HG03025 (cell line): ENCODE measurements at regions not wholly inside any gene's neighbourhood (a gene's known extent, or its start where the extent isn't known, plus 50 kb on each side); places are given as distances from the start of the nearest gene placed in this dataset.
"Not testable (repeated sequence)": the region's sequence is repeated elsewhere in the genome, so short reads cannot be mapped to it uniquely, and the experiment has no call there.

Source experiments
- ATAC-seq: cut with Tn5 transposase; IDR thresholded peaks from one replicate; pipeline ENCODE4 v1.9.1; 2021; ENCODE audit warnings: mild to moderate bottlenecking, moderate library complexity; ENCODE audit not compliant: unreplicated experiment, low FRiP score

- not testable (repeated sequence) for ATAC-seq
Measured at GRCh38 chr9:41075671-41076070, 52.8 kb downstream of the FOXD4L6 start.

DNA sequence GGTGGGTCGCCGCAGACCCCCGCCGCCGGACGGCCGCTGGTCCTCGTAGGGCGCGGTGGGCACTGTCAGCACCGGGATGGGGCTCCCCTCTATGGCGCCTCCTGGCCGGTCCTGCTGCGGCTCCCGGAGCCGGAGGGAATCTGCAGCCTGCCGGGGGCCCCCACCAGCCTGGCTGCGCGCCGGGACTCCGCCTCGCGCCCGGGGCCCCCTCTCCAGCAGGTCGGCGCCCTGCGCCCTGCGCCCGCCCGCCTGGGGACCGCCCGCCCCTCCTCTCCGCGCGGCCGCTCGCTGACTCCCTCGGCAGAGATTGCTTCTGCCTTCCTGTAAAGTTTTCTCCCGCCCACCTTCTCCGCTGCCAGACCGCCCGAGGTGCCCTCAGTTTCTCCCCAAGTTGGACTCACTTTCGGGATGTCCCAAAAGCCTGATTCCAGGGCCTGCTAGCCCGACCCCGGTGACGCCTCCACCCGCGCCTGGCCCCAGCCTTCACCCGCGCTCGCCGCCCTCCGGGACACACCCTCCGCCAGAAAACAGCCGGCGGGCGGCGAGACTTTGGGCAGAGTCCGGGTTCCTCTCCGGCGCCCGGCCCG lies 54.0 kb downstream of the FOXD4L6 start:
- ATAC-seq = peak; percentile 72

DNA sequence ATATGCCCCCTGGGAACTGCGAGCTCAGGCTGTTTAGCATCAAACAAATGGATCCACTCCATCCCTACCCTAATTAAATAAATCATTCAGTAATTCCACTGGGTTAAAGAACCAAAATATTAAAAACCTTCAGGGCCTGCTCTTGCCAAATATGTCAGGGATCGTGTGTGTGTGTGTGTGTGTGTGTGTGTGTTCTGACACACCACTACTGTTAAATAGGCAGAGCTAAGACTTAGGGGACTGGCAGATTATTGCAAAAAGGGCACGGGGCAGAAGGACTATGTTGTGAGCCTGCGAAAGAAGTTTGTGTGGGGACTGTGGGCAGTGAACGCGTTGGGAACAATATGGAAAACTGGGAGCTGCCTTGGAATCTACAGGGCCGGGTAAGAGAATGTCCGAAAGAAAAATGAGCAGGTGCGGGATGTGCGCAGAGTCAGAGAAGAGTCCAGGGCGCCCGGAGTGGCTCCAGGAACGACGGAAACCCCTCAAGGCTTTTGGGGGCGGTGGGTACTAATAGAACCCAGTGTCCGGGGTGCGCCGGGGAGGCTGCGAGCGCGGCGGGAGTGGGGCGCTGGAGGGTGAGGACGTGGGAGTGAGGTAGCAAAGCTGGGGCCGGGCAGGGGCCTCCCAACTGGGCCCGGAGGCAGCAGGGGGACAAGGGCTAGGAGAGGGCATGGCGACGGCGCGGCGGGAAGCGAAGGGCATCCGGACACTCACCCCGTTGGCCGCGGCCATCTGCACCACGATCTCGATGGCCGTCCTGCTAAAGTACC lies 54.8 kb downstream of the FOXD4L6 start:
- ATAC-seq = peak; percentile 1

DNA sequence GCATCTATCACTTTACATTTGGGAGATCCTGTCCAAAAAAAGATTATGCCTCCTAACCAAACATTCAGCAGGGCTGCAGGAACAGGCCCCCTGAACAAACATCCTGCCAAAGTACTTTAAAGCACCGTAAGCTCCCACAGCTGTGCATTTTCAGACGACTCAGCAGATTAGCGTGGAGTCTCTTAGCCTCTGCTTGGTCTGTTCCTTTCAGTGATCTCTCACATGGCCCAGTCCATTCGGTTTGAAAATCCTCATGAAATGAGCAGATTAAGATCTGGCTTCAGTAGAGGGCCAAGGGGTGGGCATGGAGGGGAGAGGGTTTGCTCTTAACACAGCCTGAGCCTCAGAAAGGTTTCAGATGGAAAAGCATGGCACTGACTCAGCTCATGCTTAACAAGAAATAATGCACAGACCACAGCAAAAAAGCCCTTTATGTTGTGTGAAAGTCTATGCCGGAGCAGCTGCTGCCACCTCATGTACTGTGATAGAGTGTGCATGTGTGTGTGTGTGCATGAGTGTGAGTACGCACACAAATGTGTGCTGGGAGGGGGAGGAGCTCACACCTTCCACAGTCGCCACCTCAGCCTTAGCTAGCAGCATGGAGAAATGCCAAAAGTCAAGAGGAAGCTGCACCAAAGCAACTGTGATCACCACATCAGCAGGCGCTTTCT lies 64.2 kb downstream of the FOXD4L6 start:
- ATAC-seq = peak; percentile 50

DNA sequence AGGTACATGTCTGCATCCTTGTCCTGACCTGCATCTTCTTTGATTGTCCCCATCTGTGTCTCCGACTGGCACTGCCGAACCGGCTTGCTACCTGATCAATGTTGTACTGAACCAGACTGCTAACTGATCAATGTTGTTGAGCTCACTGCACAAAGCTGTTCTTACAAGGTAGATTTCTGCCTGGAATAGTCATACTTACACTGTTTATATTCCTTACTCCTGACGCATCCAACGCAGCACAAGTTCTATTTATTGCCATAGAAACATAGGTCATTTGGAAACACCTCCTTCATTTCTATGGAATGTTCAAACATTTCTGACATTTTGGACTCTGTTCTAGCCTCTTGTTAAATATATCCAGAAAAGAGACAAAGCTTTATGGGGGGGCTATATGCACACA lies 65.2 kb downstream of the FOXD4L6 start:
- ATAC-seq = not testable (repeated sequence)

DNA sequence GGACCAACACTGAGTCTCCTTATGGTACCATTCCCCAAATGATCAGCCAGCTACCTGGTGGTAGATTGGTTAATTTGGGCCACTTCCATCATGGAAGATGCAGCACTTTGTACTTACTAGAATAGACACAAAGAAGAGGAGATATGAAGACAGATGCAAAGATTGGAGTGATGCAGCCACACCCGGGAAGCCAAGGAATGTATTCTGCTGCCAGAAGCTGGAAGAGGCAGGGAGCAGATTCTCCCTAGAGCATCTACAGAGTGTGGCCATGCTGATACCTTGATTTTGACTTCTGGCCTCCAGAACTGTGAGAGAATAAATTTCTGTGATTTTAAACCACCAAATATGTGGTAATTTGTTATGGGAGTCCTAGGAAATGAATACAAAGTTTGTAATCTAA lies 68.9 kb downstream of the FOXD4L6 start:
- not testable (repeated sequence) for ATAC-seq

- peak; percentile 77 for ATAC-seq
Measured at GRCh38 chr9:41053666-41054363, 74.7 kb downstream of the FOXD4L6 start.

GRCh38 chr9:41048672-41049071 lies 79.8 kb downstream of the FOXD4L6 start:
- not testable (repeated sequence) for ATAC-seq

DNA sequence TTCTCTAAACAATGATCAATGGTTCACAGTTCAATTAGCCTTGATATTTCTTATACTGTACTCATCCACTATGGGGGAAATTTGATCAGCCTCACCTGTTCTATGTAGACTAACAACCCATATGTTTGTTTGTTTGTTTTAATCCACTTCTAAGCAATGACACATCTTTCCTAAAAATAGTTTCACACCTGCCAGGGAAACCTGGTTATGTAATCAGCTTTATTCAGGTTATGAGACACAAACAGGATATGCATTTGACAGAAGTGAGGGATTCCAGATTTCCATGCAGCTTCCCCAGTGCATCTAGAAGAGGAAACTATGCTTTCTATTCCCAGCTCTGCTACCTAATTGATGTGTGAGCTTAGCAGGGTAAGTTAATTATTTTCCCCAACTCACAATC lies 80.7 kb downstream of the FOXD4L6 start:
- ATAC-seq = not testable (repeated sequence)

- not testable (repeated sequence) for ATAC-seq
Measured at GRCh38 chr9:41044930-41045329, 83.6 kb downstream of the FOXD4L6 start.

GRCh38 chr9:41043433-41043832 lies 85.0 kb downstream of the FOXD4L6 start:
- not testable (repeated sequence) for ATAC-seq

GRCh38 chr9:41042111-41042510 lies 86.4 kb downstream of the FOXD4L6 start:
- not testable (repeated sequence) for ATAC-seq

- not testable (repeated sequence) for ATAC-seq
Measured at GRCh38 chr9:41040705-41041342, 87.7 kb downstream of the FOXD4L6 start.

- not testable (repeated sequence) for ATAC-seq
Measured at GRCh38 chr9:41035276-41035675, 93.2 kb downstream of the FOXD4L6 start.

GRCh38 chr9:41034699-41035197 lies 93.7 kb downstream of the FOXD4L6 start:
- not testable (repeated sequence) for ATAC-seq

DNA sequence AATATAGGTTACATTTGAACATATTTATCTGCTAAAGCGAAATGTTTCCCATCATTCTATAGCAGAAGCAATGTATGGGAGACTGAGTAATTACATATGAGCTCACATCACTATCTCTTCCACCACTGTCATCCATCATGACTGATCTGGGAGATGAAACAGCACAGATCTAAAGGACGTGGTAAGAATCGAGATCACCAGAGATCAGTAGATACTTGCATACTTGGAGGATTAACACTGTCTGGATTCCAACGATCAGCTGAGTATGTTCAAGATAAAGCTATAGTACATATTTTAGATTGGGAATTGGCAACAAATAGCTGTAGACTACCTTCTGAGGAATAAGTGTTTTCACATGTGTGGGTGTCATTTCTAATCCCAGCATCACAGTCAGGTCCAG lies 94.6 kb downstream of the FOXD4L6 start:
- not testable (repeated sequence) for ATAC-seq

DNA sequence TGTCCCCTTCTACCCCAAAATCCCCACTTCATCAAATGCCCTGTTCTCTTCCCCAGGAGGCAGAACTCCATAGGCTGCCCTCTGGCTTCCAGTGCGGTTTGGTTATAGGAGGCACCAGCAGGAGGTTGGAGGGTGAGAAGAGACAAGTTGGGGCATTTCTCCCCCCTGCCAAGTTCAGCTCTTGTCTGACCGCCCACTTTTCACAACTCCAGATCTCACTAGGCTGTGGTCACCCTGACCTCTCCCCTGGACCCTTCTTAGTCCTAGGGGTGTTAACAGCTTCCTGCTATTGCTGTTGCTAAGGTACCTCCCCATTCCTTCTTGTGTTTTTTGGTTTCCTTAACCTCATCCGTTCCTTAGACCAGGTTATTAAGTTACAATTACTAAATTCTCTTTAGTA lies 95.1 kb downstream of the FOXD4L6 start:
- not testable (repeated sequence) for ATAC-seq

GRCh38 chr9:41026912-41027676 lies 101.4 kb downstream of the FOXD4L6 start:
- ATAC-seq = not testable (repeated sequence)

DNA sequence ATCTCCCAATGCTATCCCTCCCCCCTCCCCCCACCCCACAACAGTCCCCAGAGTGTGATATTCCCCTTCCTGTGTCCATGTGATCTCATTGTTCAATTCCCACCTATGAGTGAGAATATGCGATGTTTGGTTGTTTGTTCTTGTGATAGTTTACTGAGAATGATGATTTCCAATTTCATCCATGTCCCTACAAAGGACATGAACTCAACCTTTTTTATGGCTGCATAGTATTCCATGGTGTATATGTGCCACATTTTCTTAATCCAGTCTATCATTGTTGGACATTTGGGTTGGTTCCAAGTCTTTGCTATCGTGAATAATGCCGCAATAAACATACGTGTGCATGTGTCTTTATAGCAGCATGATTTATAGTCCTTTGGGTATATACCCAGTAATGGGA lies 106.1 kb downstream of the FOXD4L6 start:
- ATAC-seq = not testable (repeated sequence)
